HG03159 (cell line): ENCODE measurements at regions not wholly inside any gene's neighbourhood (a gene's known extent, or its start where the extent isn't known, plus 50 kb on each side); places are given as distances from the start of the nearest gene placed in this dataset.
"Not testable (repeated sequence)": the region's sequence is repeated elsewhere in the genome, so short reads cannot be mapped to it uniquely, and the experiment has no call there.

ENCODE experiments used
- ATAC-seq: cut with Tn5 transposase; IDR thresholded peaks from one replicate; pipeline ENCODE4 v1.9.1; 2021; ENCODE audit warnings: mild to moderate bottlenecking, moderate library complexity; ENCODE audit not compliant: unreplicated experiment

DNA sequence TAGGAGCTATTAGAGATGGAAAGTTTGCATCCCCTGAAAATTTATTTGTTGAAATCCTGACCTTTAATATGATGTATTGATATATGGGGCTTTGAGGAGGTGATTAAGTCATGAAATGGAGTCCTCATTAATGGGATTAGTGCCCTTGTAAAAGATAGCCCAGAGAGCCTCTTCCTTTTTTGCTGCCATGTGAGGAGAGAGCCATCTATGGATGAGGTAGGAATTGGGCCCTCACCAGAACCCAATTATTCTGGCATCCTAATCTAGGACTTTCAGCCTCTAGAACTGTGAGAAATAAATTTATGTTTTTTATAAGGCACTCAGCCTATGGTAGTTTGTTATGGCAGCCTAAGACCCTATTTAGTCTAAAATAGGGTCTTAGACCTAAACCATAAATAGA is 250.2 kb upstream of the SLITRK1 start:
- no peak for ATAC-seq

DNA sequence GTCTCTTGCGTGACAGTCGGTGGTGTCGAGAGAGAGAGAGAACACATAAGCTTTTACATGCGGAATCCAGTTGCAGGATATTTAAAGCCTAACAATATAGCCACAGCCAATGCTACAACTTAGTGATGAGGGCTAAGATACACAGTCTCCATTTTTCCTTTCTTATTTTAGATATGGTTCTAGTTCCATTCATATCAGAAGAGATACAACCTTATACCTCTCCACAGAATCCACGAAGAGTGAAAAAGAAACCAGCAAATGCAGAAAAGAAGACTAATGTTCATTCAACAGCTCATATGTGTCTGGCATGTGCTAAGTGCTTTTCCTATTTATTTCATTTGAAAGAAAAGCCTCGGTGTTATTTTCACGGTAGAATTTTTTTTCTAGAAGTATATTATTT is 249.0 kb upstream of the SLITRK1 start:
- ATAC-seq, result no peak

DNA sequence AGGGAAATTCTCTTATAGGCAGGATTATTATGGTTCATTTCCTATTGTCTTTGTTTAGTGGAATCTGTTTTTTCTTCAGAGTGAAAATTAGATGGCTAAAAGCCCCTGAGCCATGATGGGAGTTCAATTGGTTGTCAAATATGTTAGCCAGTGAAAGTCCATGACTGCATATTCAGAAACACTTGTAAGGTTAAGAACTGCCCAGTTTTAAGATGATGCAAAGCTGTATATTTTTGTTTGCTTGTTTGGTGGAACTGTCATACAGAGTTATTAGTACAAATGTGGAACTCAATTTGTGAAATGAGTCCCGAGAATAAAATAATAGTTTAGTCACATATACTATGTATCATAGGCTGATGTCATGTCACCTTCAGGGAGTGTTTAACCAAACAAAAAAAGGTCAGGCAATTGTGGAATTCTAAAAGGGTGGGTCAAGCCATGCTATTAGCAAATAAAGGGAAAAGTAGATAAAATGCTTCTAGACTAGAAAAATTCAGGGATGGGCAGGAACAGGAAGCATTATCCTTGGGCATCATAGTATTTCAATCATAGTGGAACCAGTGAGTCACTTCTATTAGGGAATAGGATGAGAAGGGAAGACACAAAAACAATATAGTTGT is 248.3 kb upstream of the SLITRK1 start:
- no peak for ATAC-seq

DNA sequence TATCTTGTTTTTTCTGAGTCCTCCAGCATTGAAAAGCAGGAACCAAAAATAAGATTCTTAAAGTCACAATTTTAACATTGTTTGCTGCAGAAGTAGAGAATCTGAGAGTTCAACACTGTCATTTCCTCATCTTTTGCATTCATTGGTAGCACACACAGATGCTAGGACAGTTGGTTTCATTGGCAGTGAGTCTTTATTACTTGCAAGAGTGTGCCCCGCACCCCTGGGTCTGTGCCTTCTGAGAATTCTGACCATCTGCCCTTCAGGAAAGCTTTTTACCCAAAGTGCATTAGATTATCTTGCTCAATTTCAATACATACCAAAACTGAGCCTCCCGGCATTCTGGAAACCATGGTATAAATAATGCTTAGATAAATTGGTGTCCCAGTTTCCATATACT is 247.7 kb upstream of the SLITRK1 start:
- no peak for ATAC-seq

DNA sequence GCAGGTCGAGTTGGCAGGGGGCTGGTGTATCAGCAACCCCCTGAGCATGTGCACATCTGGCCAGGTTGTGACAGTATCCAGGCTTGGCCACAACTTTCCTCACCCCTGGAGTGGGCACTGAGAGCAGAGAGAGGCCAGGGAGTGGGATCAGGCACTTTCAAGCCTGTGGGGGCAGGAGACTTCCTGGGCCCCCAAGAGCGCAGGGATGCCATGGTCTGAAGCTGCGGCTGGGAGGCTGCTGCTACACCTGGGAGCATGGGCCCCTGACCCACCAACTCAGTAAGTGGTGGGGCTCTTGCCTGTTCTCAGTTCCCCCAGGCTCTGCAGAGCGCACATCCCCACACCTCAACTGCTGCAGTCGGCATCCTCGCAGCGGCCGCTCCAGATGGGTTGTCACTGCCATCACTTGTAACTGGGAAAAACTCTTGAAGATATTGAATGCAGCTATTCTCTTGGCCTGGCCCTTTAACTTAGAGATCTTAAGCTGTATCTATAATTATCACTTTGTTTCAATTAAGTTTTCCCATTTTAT is 245.4 kb upstream of the SLITRK1 start:
- ATAC-seq, result no peak

DNA sequence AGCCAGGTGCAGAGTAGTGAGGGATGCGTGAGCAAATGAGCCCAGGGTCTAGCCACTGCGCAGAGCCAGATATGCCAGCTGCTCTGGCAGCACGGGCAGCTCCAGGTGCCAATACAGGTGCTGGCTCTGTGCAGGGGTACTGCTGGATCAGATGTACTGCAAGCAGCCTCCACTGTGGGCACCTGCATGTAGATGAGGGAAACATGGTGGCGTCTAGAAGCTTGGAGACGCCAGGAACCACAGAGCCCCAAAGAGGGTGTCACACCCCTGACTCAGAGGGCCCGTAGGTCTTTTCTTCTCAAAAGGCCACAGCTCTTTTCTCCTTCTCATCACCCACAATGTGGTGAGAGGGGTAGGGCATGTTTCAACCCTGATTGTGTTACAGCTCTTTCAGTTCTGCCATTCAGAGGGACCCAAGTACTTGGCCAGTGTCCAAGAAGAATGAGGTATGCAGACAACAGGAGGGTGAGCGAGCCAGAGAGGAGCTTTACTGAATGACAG is 244.4 kb upstream of the SLITRK1 start:
- no peak for ATAC-seq

DNA sequence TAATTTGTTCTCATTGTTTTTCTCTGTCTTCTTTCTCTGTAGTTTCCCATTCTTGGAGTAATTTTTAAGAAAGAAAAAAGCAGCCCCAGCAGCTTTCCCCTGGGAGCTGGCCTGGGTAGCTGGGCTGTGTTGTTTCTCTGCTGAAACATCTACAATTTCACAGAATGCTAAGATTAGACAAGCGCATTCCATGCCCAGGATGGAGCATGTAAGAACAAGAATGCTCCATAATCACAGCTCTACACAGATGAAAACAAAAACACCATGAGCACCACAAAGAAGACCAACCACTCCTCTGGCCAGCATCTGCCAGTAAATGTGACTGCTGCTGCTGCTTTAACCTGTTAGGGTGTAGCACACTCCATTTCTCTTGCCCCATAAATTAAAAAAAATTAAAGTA is 239.2 kb upstream of the SLITRK1 start:
- ATAC-seq, result no peak

DNA sequence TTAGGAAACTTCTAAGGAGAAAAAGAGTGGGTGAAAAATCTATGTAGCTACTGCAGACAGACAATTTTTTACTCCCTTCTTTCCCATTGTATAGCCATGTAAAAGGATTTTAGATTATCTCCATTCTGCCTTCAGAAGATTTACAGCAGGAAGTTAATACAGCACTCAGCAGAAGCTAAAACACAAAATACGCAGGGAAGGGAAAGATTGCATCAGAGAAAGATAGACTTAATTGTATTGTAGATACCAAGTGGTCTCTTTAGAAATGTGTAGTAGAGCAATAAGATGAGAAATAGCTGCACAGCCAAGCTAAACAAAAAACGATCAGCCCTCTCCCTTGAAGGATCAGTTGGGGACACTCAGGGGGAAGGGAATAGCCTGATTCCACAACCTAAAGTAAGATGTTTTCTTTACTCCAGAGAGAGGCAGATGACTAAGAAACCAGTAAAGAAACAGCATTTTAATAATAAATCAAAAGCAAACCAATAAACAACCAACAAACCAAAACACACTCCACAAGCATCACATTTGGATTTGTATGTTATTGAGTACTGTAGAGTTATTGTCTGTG is 236.7 kb upstream of the SLITRK1 start:
- no peak for ATAC-seq

DNA sequence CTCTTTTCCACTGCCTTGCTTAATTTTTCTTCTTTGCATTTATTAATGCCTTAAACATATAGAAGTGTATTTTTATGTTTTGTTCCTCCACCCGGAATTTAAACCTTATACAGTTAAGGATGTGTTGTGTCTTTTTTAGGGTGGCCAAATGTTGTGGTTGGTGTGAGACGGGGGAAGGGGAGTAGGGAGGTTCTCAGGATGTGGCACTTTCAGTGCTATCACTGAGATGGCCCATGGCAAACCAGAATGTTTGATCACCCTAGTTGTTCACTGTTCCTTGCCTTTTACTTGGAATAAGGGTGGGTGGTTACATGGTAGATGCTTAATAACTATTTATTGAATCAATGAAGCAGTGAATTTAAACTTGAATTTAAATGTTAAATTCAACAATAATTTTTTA is 216.0 kb upstream of the SLITRK1 start:
- no peak for ATAC-seq

DNA sequence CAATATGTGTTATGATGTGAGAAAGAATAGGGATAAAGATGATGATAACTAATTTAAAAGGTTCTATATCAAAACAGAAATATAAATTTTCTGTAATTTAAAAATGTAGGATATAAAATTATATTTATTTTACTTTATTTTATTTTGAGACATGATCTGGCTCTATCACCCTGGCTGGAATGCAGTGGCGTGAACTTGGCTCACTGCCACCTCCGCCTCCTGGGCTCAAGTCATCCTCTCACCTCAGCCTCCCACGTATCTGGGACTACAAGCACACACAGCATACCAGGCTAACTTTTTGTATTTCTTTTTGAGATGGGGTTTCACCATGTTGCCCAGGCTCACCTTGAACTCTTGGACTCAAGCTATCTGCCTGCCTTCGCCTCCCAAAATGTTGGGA is 214.9 kb upstream of the SLITRK1 start:
- ATAC-seq, result no peak

DNA sequence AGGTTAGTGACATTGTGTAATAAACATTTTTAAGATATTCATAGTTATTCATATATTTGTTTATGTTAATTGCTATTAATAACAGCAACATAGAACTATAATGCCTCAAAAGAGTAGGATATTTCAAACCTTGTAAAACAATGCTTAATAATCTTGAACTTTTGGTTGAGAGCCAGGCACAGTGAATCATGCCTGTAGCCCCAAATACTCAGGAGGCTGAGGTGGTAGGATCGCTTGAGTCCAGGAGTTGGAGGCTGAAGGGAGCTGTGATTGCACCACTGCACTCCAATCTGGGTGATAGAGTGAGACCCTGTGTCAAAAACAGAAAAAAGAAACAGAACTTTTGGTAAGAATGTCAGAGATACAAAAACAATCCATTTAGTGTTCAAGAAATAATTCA is 213.9 kb upstream of the SLITRK1 start:
- no peak for ATAC-seq

DNA sequence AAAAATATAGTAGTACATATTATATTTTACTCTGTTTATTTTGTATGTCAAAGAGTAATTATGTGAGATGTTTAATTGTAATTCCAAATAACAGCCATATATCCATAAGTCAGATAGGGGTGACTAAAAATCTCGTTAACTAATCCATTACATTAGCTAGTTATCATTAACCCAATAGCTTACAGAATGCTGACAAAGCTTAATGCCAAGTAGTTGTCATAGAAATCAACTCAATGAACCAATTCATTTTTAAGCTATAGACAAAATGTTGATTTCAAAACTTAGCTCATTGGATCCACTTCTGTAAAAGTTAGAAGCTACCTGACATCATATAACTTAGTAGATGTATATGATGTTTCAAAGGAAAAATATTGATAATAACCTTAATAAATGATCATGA is 206.7 kb upstream of the SLITRK1 start:
- no peak for ATAC-seq

DNA sequence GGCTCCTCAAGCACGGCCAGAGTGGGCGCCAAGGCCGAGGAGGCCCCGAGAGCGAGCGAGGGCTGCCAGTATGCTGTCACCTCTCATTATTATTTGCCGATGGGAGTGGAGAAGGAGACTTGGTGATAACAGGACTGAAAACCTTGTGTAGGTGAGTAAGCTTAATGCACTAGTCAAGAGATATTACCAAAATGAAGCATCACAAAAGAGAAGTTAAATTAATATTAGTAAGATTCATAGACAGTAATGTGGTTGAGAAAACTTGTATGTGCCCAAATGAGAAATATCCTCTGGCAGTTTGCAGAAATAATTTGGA is 204.5 kb upstream of the SLITRK1 start:
- ATAC-seq, result no peak

DNA sequence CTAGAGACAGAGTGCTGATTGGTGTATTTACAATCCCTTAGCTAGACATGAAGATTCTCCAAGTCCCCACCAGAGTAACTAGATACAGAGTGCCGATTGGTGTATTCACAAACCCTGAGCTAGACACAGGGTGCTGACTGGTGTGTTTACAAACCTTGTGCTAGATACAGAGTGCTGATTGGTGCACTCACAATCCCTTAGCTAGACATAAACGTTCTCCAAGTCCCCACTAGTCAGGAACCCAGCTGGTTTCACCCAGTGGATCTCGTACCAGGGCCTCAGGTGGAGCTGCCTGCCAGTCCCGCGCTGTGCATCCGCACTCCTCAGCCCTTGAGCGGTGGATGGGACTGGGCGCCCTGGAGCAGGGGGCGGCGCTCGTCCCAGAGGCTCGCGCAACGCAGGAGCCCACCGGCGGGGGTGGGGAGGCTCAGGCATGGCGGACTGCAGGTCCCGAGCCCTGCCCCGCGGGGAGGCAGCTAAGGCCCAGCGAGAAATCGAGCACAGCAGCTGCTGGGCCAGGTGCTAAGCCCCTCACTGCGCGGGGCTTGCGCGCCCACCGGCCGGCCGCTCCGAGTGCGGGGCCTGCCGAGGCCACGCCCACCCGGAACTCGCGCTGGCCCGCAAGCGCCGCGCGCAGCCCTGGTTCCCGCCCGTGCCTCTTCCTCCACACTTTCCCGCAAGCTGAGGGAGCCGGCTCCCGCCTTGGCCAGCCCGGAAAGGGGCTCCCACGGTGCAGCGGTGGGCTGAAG is 204.0 kb upstream of the SLITRK1 start:
- ATAC-seq, result not testable (repeated sequence)

DNA sequence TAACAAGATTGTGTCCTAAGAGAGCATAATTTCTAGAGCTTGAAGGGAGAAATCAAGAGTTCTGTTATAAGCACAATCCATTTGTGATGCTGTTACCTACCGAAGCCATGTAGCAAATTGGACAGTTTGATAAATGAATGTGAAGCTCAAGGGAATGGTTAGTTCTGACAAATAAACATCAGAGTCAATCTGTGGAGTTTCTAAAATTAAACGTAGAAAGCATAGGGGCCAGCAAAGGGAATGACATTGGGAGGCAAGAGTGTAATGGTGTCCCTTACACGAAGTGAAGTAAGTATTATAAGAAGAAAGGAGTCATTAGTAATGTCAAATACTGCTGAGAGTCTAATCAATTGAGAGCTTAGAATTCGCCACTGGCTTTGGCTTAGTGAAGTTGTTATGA is 200.2 kb upstream of the SLITRK1 start:
- ATAC-seq, result no peak

DNA sequence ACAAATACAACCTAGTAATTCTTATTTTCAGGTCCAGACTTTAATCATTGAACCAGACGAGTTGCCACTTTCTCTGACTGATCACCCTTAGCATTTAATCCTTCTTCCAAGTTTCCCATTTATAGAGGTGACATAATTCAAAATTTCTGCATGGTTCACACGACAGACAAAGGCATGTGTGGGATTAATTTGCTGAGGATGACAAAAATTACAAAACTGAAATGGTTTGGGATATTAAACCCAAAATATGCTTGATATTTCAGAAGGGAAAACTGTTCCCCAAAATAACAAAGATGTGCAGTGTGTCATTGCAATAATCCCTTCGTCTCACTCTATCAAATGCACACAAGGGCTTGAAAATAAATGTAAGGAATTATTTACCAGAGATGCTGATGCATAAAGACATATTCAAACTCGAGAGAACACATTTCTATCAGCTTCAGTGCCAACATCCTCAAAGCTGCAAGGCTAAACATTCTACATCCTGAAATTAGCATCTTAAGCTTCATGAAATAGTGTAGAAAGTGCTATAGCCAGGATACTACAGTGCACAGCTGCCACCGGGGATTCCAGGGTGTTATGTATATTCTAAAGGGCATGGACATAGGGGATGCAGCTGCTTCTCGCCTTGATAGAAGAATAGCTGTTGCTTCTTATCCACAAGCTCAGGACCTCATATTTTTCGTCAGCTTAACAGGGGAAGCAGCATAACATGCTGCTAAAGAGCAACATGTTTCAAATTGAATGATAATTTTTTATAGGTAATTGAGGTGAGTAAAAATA is 198.7 kb upstream of the SLITRK1 start:
- ATAC-seq, result no peak

DNA sequence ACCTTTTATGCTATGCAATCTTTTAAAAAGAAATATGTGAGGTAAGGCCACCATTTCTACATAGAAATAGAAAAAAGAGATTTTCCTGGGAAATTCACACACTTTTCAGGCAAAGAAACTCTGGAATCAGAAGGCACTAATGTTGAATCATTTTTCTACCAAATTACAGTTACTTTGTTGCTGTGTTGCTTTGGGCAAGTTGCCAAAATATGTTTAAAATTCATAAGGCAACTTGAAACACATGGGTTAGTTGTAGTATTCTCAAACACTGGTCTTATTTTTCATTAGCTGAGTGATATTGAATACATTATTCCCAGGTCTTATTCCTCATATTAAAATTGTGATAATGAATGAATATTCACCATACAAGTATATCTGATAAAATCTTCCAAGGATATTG is 195.0 kb upstream of the SLITRK1 start:
- no peak for ATAC-seq

DNA sequence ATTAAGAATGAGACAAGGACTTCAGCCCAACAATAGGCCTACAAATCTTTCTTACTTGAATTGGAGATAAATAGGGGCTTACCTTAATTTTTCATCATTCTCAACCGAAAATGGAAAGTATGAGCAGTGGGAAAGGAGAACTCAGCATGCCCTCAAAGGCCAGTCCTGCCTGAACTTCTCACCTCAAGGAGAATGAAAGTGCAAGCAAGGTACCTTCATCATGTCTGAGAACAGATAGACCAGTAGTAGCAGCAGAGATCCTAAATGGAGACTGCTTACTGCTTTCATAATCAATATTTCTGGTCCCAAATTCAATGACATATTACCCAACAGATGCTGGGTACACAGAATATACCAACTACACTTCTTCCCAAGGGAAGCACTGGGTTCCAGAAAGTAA is 194.0 kb upstream of the SLITRK1 start:
- no peak for ATAC-seq

DNA sequence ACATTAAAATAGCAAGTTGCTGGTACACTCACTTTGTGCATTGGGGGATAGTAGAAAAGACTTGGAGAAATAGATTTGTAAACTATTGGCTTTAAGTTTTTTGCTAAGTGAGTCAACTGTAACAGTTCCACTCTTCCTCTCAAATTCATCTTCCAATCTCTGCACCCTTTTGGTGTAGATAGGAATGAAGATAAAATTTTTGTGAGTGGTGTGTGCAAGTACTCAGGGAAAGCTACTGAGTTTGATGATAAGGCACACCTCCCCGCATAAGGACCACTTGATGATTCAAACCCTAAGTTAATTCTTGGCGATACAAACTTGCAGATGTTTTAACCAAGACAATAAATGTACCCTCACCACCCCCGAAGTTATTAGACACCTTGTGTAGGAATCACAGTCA is 168.3 kb upstream of the SLITRK1 start:
- no peak for ATAC-seq

DNA sequence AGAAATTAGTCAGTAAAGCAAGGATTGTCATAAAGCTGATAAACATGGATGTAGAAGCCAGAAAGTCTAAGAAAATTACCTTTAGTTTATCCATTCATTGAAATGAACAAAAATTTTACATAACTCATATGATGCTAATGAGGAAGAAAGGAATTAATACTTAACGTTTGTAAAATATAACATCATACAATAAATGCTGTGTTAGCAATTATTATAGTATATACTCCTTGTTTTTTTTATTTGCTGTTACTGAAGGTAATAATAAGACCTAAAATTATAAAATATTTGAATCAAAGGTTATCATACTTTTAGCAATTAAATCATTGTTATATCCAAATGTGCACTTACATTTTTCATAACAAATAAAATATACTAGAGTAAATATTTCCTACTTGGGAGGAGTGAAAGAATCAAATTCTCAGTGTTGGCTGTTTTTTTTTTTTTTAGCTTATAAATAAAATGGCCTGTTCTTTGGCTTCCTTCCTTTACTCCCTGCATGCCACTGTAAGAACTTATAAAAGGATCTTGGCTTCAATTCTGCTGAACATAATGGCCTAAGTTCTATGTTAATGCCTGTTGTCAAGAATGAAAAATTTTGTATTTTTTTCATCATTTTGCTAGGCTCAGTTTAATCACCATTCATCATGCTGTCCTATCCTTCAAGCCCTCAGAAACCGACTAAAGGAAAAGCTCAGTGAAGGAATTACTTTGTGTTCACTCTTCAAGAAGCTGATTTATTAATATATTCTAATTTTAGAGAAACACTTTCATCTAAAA is 167.4 kb upstream of the SLITRK1 start:
- no peak for ATAC-seq

DNA sequence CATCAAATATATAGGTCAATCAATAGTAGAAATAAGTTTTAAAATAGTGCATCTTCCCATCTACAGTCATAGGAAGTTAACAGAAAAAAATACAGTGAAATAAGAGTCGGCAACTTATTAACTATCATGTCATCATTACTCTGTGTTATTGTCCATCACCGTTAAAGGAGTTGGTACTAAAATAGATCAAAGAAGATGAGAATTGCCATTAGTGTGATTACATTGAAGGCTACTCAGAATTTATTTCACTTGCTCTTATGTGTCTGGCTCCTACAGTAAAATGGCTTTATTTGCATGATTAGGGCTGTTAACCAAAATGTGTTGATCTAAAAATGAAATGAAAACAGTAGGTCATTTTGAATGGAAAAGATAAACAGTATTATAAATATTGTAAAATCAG is 162.5 kb upstream of the SLITRK1 start:
- no peak for ATAC-seq
